GM19238 (cell line): ENCODE measurements at regions not wholly inside any gene's neighbourhood (a gene's known extent, or its start where the extent isn't known, plus 50 kb on each side); places are given as distances from the start of the nearest gene placed in this dataset.
A peak's percentile ranks its signal among the peaks of the same experiment; 100 is the strongest.

Experiments used
- DNase-seq: peaks from one replicate; pipeline ENCODE4 v3.0.0; 2011; ENCODE audit warnings: low spot score; ENCODE audit not compliant: insufficient read length

DNA sequence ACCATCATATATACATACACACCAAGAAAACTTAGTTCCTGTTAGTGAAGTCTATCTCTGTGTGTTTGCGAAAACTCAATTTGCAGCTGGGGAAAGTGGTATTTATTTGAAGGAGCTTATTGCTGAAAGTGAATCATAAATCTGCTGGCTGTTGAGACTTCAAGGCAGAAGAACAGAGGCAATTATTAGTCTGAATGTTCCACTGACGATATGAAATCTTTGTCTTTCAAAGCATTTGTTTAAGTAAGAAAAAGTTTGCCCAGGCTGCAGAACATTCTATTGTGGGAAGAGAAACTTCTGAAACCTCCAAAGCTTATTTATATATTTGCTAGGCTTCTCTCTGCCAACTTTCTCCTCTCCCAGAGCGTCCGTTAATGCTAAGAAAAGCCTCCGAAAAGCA lies 255.7 kb upstream of the TMPO start:
- DNase-seq, result no peak

- DNase-seq, result no peak
Observed at GRCh38 chr12:98260276-98260675, 255.1 kb upstream of the TMPO start.

DNA sequence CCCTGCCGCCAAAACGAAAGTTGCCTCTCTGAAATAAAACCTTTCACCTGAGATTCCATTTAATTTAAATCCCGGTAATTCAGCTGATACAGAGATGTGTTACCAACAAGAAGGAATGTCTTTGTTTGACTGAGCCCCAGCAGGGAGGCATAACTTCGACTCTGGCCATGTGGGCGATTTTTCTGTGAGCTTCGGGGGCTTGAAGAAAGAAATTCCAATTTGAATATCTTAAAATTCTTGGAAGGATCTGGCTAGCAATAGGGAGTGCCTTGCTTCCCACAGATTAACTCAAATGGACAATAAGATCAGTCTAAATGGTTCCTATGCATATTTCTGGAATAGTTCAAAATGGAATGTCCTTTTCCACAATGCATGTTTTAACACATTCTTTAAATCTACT lies 252.5 kb upstream of the TMPO start:
- DNase-seq, result no peak

GRCh38 chr12:98274430-98275130 lies 240.8 kb upstream of the TMPO start:
- peak; percentile 7 for DNase-seq

DNA sequence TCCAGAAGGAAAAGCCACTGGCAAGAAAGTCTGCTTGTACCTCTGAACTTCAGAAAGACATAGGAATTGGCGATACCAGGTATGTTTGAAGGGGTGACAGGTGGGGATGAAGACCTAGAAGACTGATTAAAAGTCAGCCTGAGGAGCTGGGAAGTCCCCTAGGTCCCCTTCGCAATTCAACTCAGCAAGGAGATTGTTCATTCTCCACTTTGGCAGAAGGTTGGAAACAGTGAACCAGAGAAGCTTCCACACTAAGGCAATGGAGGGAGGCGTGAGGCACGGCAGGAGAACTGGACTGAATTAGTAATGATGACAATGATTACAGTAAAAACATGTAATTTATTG lies 240.3 kb upstream of the TMPO start:
- no peak for DNase-seq

GRCh38 chr12:98280152-98280551 lies 235.2 kb upstream of the TMPO start:
- no peak for DNase-seq

- DNase-seq, result no peak
Observed at GRCh38 chr12:98280621-98281020, 234.8 kb upstream of the TMPO start.

GRCh38 chr12:98291828-98292227 lies 223.6 kb upstream of the TMPO start:
- DNase-seq, result no peak

GRCh38 chr12:98294051-98294805 lies 221.2 kb upstream of the TMPO start:
- DNase-seq, result no peak

DNA sequence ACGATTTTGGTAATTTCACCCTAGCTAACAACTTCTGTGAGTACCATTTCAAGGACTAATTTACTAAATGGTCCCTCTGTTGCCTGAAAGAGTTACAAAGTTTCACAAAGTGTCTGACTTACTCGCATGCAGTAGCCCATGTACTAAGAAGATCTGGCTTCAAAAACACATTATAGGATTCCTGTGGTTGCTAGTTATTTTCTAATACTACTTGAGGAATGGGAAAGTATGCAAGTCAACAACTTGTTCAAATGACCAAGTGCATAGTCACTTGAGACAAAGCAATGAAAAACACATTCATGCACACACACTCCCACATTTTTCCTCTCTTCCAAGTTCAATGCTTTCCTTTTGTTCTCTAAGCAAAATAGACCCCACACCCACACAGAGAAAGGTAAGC lies 219.7 kb upstream of the TMPO start:
- DNase-seq, result no peak

- DNase-seq, result no peak
Observed at GRCh38 chr12:98296462-98297079, 218.8 kb upstream of the TMPO start.

DNA sequence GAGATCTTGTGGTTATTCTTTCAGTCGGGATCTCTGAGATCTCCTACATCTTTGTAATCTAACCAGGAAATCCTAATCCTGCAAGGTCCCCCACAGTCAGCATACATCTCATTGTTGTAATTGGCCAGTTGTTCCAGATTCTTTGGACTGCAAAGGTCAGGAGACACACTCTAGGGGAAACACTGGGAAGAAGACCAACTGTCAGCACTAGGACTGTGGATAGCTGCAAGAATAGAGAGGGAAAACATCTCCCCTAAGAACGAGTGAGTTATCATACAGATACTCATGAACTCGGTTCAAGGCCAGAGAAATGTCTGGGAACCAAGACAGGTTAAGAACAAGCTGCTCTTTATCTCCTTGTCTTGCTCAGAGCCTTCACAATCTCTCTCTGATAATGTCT lies 217.9 kb upstream of the TMPO start:
- DNase-seq, result no peak

DNA sequence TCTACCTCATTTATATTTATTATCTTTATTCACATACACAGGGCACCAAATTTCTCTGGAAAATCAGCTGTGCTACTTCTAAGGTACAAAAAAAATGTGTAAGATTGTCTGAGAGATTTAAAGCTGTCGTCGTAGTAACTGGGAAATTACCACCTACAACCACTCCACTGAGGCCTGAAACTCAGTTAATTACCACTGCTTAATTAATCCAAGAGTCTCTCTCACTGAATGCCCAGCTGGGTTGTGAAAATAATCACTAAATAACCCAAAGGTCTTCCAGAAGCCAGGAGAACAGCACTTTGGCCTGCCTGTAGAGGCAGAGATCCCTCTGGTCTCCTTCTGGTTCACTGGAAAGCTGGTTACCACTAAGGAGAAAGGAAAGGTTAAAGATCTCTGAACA lies 207.2 kb upstream of the TMPO start:
- no peak for DNase-seq

DNA sequence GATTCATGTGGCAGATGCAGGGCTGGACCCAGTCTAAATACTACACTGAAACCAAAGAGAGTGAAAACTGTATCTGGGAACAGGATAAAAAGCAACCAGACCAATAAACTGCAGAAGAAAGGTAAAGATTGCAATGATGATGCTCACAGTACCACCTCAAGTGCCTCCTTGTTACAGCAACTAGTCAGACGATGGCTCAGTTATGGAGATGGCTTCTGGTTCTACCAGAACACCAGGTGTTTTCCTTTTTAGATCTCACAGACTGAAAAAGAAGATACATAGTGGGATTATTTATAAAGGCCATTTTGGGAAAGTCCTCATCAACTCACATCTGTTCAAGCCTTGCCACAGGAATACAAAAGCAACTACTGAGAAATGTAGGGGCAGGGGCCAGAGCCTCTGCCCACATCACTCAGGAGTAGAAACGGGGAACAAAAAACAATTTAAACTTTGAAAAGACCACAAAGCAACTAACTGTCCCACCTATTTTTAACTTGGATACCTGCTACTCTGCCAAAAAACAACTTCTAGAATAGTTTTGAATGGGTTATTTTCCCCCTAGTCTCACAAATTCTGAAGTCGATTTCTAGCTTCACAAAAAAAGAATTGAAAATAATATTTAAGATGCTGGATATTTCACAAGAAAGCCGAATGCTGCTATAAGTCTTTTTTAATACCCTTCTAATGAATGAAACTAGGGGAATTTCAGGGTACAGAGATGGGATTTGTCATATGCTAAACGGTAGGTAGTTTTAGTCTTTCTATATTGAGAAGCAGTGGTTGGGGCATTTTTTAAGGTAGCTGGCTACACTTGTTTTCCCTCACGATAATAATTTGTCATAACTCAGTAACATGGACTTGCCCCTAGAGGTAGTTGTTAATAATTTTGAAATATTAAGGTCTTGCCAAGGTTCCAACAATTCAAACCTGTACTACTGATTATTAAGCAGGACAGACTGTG lies 197.2 kb upstream of the TMPO start:
- no peak for DNase-seq

DNA sequence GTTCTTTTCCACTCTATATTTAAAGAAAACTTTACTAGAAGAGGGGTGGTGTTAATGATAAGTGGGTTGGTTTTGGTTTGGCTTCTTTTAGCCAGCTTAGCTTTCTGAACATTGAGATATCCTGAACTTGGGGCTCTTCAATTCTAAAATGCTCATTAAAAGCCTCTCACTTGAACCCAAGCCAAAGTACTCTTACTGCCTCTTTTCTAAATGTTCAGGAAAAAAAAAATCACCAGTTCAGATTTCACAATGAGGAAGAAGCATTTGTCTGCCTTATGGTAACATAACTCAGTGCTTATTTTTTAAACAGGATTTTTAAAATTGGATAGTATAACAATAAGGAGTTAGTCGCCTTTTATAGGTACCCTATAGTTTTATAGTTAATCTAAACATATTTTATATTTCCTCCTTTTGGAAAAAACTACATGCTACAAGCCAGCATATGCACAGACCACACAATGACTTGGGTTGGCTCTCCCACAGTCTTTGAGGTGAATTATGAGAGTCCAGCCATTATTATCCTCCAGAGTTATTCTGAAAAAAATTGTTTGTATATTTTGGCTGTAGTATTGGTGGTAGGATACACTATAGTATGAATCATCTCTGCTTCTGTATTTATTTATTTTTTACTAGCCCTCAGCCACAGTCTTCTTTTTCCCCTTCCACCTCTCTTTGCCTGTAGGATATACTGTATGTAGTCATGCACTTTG lies 195.5 kb upstream of the TMPO start:
- no peak for DNase-seq

DNA sequence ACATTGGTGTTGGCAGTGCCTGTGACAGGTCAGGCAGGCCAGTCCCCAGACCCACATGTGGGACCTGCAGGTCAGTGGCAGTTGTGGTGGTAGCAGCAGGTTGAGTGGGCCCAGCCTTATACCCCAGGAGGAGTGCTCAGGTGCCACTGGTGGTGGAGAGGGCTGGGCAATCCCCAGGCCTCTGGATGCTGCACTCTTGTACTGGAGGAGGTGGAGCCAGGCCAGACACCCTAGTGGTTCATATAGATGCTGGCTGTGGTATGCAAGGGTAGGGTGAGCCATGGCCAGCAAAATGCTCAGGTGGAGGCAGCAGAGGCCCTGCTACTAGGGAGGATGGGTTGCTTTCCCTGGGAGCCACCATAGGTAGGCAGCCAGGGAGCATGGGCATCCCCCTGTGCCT lies 190.4 kb upstream of the TMPO start:
- no peak for DNase-seq

DNA sequence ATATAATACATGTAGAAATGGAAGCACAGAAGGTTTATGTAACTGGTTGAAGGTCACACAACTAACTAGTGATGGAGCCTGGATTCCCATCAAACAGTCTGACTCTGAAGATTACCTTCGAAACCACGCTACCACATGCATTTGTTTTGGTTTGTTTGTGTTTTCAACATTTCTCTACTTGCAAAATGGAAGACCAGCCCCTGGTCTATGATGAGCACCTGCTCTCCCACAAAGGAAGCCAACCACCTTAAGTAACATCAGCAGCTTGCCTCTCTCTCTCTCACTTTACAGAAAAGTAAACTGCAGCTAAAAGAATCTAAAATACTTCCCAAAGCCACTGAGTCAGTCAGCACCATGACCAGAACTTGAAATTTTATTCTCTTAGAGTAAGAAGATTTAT lies 186.9 kb upstream of the TMPO start:
- DNase-seq, result no peak

DNA sequence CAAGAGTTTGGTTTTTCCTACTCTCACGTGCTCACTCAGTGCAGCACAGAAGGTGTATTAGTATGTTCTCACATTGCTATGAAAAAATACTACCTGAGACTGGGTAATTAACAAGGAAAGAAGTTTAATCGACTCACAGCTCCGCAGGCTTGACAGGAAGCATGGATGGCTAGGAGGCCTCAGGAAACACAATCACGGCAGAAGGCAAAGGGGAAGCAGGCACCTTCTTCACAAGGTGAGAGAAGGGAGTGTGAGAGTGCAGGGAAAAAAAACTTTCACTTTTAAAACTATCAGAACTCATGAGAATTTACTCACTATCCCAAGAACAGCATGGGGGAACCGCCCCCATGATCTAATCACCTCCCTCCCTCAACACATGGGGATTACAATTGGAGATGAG lies 185.8 kb upstream of the TMPO start:
- DNase-seq, result no peak

DNA sequence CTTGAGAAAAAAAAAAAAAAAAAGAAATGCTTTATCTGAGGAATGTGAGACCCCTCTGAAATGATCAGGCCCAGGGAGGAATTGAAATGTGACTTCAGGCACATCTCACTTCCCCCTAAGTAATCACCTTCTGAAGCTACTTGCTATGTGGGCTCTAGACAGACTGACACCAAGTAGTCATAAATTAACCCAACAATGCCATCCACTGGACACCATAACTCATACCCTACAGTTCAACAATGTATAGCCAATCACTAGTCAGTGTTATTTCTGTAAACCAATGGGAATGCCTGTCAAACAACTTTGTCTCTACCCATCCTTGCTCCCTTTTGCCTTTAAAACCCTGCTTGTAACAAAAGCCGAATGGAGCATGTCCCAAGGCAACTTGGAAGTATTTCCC lies 182.7 kb upstream of the TMPO start:
- DNase-seq, result no peak

DNA sequence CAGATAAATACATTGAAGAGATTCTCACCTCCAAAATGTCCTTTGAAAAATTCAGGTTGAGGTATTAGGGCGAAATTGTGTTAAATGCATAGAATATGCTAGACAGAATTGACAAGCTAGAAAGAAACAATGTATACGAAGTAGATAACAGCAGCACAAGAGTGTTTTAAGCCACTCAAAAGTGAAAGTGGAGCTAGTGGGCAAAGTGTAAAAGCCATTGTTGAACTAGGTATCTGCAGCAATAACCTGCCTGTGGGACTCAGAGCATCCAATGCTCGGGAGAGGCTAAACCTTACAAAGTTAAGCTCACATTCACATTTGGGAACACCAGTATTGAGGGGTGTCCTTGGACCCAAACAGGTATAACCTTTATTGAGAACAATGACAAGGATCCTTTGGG lies 180.6 kb upstream of the TMPO start:
- DNase-seq, result no peak

GRCh38 chr12:98341026-98341425 lies 174.4 kb upstream of the TMPO start:
- no peak for DNase-seq
